ENCODE measurements at regions not wholly inside any gene's neighbourhood (a gene's known extent, or its start where the extent isn't known, plus 50 kb on each side); places are given as distances from the start of the nearest gene placed in this dataset.
A peak's percentile ranks its signal among the peaks of the same experiment; 100 is the strongest.

DNA sequence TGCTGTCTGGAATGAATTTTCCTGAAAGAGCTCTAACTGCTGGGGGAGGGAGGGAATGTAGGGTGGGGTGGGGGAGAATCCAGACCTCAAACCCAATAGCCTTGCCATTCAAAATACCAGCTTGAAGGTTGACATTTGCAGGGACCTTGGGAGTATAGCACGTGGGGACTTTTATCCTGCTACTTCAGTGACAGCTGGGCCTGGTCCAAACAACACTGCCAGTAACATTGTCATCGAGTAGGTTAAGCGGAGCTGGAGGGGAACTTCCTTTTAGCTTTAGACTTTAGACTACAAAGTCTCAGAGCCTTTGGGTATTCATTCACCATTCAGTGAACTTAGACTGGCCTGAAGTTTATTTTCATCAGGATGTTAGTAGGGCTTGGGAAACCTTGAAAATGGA lies 248.7 kb downstream of the MEIS1 start:
- peaks cover 37% of the 10 kb centered on the region for H3K27me3 Mint-ChIP-seq (ENCODE audit: insufficient read depth)
- no peaks in the 10 kb centered on the region for H3K36me3 Mint-ChIP-seq (ENCODE audit: low read depth)
- H3K9me3 Mint-ChIP-seq, result no peaks in the 10 kb centered on the region
- TF ChIP-seq, protein P1, sequence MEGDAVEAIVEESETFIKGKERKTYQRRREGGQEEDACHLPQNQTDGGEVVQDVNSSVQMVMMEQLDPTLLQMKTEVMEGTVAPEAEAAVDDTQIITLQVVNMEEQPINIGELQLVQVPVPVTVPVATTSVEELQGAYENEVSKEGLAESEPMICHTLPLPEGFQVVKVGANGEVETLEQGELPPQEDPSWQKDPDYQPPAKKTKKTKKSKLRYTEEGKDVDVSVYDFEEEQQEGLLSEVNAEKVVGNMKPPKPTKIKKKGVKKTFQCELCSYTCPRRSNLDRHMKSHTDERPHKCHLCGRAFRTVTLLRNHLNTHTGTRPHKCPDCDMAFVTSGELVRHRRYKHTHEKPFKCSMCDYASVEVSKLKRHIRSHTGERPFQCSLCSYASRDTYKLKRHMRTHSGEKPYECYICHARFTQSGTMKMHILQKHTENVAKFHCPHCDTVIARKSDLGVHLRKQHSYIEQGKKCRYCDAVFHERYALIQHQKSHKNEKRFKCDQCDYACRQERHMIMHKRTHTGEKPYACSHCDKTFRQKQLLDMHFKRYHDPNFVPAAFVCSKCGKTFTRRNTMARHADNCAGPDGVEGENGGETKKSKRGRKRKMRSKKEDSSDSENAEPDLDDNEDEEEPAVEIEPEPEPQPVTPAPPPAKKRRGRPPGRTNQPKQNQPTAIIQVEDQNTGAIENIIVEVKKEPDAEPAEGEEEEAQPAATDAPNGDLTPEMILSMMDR (conservative IDR thresholded peaks at IDR 0.05), result no peak
- H3K27me3 ChIP-seq (ENCODE audit: control insufficient read depth, insufficient read depth, low read length, poor library complexity, severe bottlenecking), result peaks cover 63% of the 10 kb centered on the region
- WGBS, 2 experiments (ENCODE audit: insufficient coverage in 1 of 2, insufficient read length in 1 of 2), result 82 to 94% methylated on average over 2 to 3 of the region's 3 CpGs
- no peak for DNase-seq
- H3K27ac Mint-ChIP-seq, result no peak overlapping the region
- no peaks in the 10 kb centered on the region for H3K36me3 ChIP-seq (ENCODE audit: control insufficient read depth, insufficient read depth, low read length)
- H3K9me3 ChIP-seq (ENCODE audit: control insufficient read depth, low read length), result no peaks in the 10 kb centered on the region
- no peak overlapping the region for H3K27ac ChIP-seq (ENCODE audit: low read depth, low read length)
- no peak overlapping the region for H3K9ac ChIP-seq (ENCODE audit: extremely low read depth, low read length, poor library complexity, severe bottlenecking)
- H3K4me3 Mint-ChIP-seq, result no peak overlapping the region
- H3K4me1 Mint-ChIP-seq, result peaks cover 45% of the 10 kb centered on the region
- no peak overlapping the region for H3K4me3 ChIP-seq (ENCODE audit: low read length)
- peaks cover 29% of the 10 kb centered on the region for H3K4me1 ChIP-seq (ENCODE audit: control insufficient read depth, insufficient read depth, low read length)

DNA sequence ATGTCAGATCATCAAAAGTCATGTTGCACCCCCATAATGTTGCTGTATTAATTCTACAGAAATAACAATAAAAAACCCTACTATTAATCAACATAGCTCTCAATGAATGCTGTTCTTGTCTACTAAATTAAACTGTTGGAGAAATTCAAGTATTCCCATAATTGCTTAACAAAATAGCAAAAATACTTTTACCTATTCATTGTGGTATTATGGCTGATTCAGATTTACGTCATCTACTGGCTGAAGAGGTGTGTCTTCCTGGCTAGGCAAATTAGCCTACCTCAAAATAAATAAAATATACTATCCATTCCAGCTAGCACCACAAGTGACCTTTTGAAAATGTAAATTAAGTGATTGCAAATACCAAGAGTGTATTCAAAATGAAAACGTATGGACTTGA lies 249.4 kb downstream of the MEIS1 start:
- H3K9ac ChIP-seq (ENCODE audit: extremely low read depth, low read length, poor library complexity, severe bottlenecking), result no peak overlapping the region
- H3K4me1 Mint-ChIP-seq, result peaks cover 41% of the 10 kb centered on the region
- no peaks in the 10 kb centered on the region for H3K9me3 ChIP-seq (ENCODE audit: control insufficient read depth, low read length)
- H3K4me1 ChIP-seq (ENCODE audit: control insufficient read depth, insufficient read depth, low read length), result peaks cover 25% of the 10 kb centered on the region
- no peaks in the 10 kb centered on the region for H3K36me3 ChIP-seq (ENCODE audit: control insufficient read depth, insufficient read depth, low read length)
- H3K36me3 Mint-ChIP-seq (ENCODE audit: low read depth), result no peaks in the 10 kb centered on the region
- H3K27ac ChIP-seq (ENCODE audit: low read depth, low read length), result no peak overlapping the region
- no peak overlapping the region for H3K4me3 Mint-ChIP-seq
- peaks cover 57% of the 10 kb centered on the region for H3K27me3 ChIP-seq (ENCODE audit: control insufficient read depth, insufficient read depth, low read length, poor library complexity, severe bottlenecking)
- no peak overlapping the region for H3K4me3 ChIP-seq (ENCODE audit: low read length)
- TF ChIP-seq, protein P1 (conservative IDR thresholded peaks at IDR 0.05), result no peak
- no peak overlapping the region for H3K27ac Mint-ChIP-seq
- no peak for DNase-seq
- H3K27me3 Mint-ChIP-seq (ENCODE audit: insufficient read depth), result peaks cover 37% of the 10 kb centered on the region
- H3K9me3 Mint-ChIP-seq, result no peaks in the 10 kb centered on the region
- 80 to 87% methylated on average over 1 to 2 of the region's 2 CpGs for WGBS, 2 experiments (ENCODE audit: insufficient coverage in 1 of 2, insufficient read length in 1 of 2)

DNA sequence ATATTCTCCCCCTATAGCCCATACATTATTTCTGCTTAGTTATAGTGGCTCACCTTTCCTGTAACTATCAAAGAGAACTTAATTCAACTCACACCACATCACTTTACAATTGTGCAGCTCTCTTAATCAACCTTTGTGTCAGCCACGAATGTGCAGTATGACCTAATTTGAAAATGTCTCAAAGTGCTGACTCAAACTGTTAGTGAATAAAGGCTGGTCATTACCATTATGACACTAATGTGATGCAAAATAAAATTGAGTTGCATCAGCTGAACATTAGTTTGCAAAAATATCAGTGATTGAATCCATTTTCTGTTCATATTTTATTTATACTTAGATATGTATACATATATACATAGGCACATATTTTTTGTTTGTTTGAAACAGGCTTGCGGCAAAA lies 251.8 kb downstream of the MEIS1 start:
- H3K9me3 Mint-ChIP-seq, result no peaks in the 10 kb centered on the region
- peaks cover 31% of the 10 kb centered on the region for H3K4me1 Mint-ChIP-seq
- Histone ChIP-seq H3K27ac (ENCODE audit: low read depth, low read length) (peak overlapping the region; percentile 45), H3K9ac (ENCODE audit: extremely low read depth, low read length, poor library complexity, severe bottlenecking) (no peak overlapping the region), H3K36me3 (ENCODE audit: control insufficient read depth, insufficient read depth, low read length) (no peaks in the 10 kb centered on the region), H3K4me1 (ENCODE audit: control insufficient read depth, insufficient read depth, low read length) (peaks cover 15% of the 10 kb centered on the region), H3K9me3 (ENCODE audit: control insufficient read depth, low read length) (no peaks in the 10 kb centered on the region), H3K4me3 (ENCODE audit: low read length) (no peak overlapping the region), H3K27me3 (ENCODE audit: control insufficient read depth, insufficient read depth, low read length, poor library complexity, severe bottlenecking) (peaks cover 63% of the 10 kb centered on the region)
- no peak overlapping the region for H3K4me3 Mint-ChIP-seq
- no peak for DNase-seq
- 78% methylated on average over 2 of the region's 2 CpGs; no CpG with 5 or more reads in 1 of the 2 experiments for WGBS, 2 experiments (ENCODE audit: insufficient coverage in 1 of 2, insufficient read length in 1 of 2)
- H3K27me3 Mint-ChIP-seq (ENCODE audit: insufficient read depth), result peaks cover 37% of the 10 kb centered on the region
- TF ChIP-seq, protein P1 (conservative IDR thresholded peaks at IDR 0.05), result no peak
- no peak overlapping the region for H3K27ac Mint-ChIP-seq
- H3K36me3 Mint-ChIP-seq (ENCODE audit: low read depth), result no peaks in the 10 kb centered on the region
